Activated naive CD8-positive, alpha-beta T cell treated with anti-CD3 and anti-CD28 coated beads, Interleukin-2, amount 50 U/mL, for 24 hours (primary cell): ENCODE measurements at regions not wholly inside any gene's neighbourhood (a gene's known extent, or its start where the extent isn't known, plus 50 kb on each side); places are given as distances from the start of the nearest gene placed in this dataset.

Experiments used
- ATAC-seq: fragments of 150-1000 bp; cut with Tn5 transposase; one replicate; pipeline ENCODE4 v1.10.0; 2021
- DNase-seq: peaks from one replicate; pipeline ENCODE4 v3.0.0; 2021
- H3K27ac Mint-ChIP-seq: one replicate; pipeline ENCODE4 v1.8.0; 2021; ENCODE audit warnings: mild to moderate bottlenecking, mixed read lengths
- H3K27me3 Mint-ChIP-seq: one replicate; pipeline ENCODE4 v1.8.0; 2021; ENCODE audit warnings: mixed read lengths
- H3K36me3 Mint-ChIP-seq: one replicate; pipeline ENCODE4 v1.8.0; 2021; ENCODE audit warnings: low read depth, mixed read lengths
- H3K4me1 Mint-ChIP-seq: one replicate; pipeline ENCODE4 v1.8.0; 2021; ENCODE audit warnings: mixed read lengths
- H3K4me3 Mint-ChIP-seq: one replicate; pipeline ENCODE4 v1.8.0; 2021; ENCODE audit warnings: mild to moderate bottlenecking, moderate library complexity, mixed read lengths
- H3K9me3 Mint-ChIP-seq: one replicate; pipeline ENCODE4 v1.8.0; 2021; ENCODE audit warnings: mixed read lengths

- Mint-ChIP-seq H3K9me3 (no peaks in the 10 kb centered on the region), H3K4me3 (no peak overlapping the region), H3K36me3 (no peaks in the 10 kb centered on the region), H3K27me3 (peaks cover 1% of the 10 kb centered on the region), H3K4me1 (no peaks in the 10 kb centered on the region), H3K27ac (no peak overlapping the region)
- DNase-seq: no peak
- ATAC-seq: no peak
Measured at GRCh38 chr5:6907320-6907918, 194.2 kb downstream of the TENT4A start.

GRCh38 chr5:6909901-6910300 lies 196.7 kb downstream of the TENT4A start:
- Mint-ChIP-seq H3K27ac (no peak overlapping the region), H3K36me3 (no peaks in the 10 kb centered on the region), H3K4me3 (no peak overlapping the region), H3K27me3 (peaks cover 3% of the 10 kb centered on the region), H3K9me3 (no peaks in the 10 kb centered on the region), H3K4me1 (no peaks in the 10 kb centered on the region)
- DNase-seq: no peak
- ATAC-seq: no peak

- Mint-ChIP-seq H3K27ac (no peak overlapping the region), H3K36me3 (no peaks in the 10 kb centered on the region), H3K4me3 (no peak overlapping the region), H3K9me3 (no peaks in the 10 kb centered on the region), H3K27me3 (peaks cover 3% of the 10 kb centered on the region), H3K4me1 (no peaks in the 10 kb centered on the region)
- ATAC-seq (no peak), DNase-seq (no peak)
Measured at GRCh38 chr5:6910950-6911349, 197.7 kb downstream of the TENT4A start.

- H3K4me3 Mint-ChIP-seq: no peak overlapping the region
- H3K27ac Mint-ChIP-seq: no peak overlapping the region
- ATAC-seq (no peak), DNase-seq (no peak)
- peaks cover 2% of the 10 kb centered on the region for H3K27me3 Mint-ChIP-seq
- no peaks in the 10 kb centered on the region for H3K9me3 Mint-ChIP-seq
- H3K36me3 Mint-ChIP-seq: no peaks in the 10 kb centered on the region
- H3K4me1 Mint-ChIP-seq: no peaks in the 10 kb centered on the region
Measured at GRCh38 chr5:6914347-6914746, 201.1 kb downstream of the TENT4A start.

GRCh38 chr5:6915574-6915973 lies 202.3 kb downstream of the TENT4A start:
- no peak for ATAC-seq
- no peaks in the 10 kb centered on the region for H3K36me3 Mint-ChIP-seq
- no peaks in the 10 kb centered on the region for H3K9me3 Mint-ChIP-seq
- H3K4me1 Mint-ChIP-seq: no peaks in the 10 kb centered on the region
- no peak for DNase-seq
- no peak overlapping the region for H3K4me3 Mint-ChIP-seq
- peaks cover 2% of the 10 kb centered on the region for H3K27me3 Mint-ChIP-seq
- no peak overlapping the region for H3K27ac Mint-ChIP-seq

GRCh38 chr5:6918255-6918654 lies 205.0 kb downstream of the TENT4A start:
- Mint-ChIP-seq H3K4me1 (no peaks in the 10 kb centered on the region), H3K27ac (no peak overlapping the region), H3K36me3 (no peaks in the 10 kb centered on the region), H3K4me3 (no peak overlapping the region), H3K27me3 (peaks cover 2% of the 10 kb centered on the region), H3K9me3 (no peaks in the 10 kb centered on the region)
- ATAC-seq (no peak), DNase-seq (no peak)

GRCh38 chr5:6920628-6921256 lies 207.5 kb downstream of the TENT4A start:
- no peak for ATAC-seq
- Mint-ChIP-seq H3K27ac (no peak overlapping the region), H3K4me1 (no peaks in the 10 kb centered on the region), H3K9me3 (no peaks in the 10 kb centered on the region), H3K36me3 (no peaks in the 10 kb centered on the region), H3K27me3 (no peaks in the 10 kb centered on the region), H3K4me3 (no peak overlapping the region)
- no peak for DNase-seq

- Mint-ChIP-seq H3K36me3 (no peaks in the 10 kb centered on the region), H3K9me3 (no peaks in the 10 kb centered on the region), H3K4me3 (no peak overlapping the region), H3K4me1 (no peaks in the 10 kb centered on the region), H3K27me3 (no peaks in the 10 kb centered on the region), H3K27ac (no peak overlapping the region)
- DNase-seq: no peak
- no peak for ATAC-seq
Measured at GRCh38 chr5:6926491-6927038, 213.3 kb downstream of the TENT4A start.

GRCh38 chr5:6936031-6936430 lies 222.8 kb downstream of the TENT4A start:
- Mint-ChIP-seq H3K9me3 (peaks cover 5% of the 10 kb centered on the region), H3K4me3 (no peak overlapping the region), H3K4me1 (no peaks in the 10 kb centered on the region), H3K27ac (no peak overlapping the region), H3K36me3 (no peaks in the 10 kb centered on the region), H3K27me3 (peaks cover 3% of the 10 kb centered on the region)
- DNase-seq (no peak), ATAC-seq (no peak)

- no peaks in the 10 kb centered on the region for H3K36me3 Mint-ChIP-seq
Measured at GRCh38 chr5:6937677-6938076, 224.4 kb downstream of the TENT4A start.

GRCh38 chr5:6941631-6942030 lies 228.4 kb downstream of the TENT4A start:
- H3K27ac Mint-ChIP-seq: no peak overlapping the region
- no peaks in the 10 kb centered on the region for H3K27me3 Mint-ChIP-seq
- DNase-seq (no peak), ATAC-seq (no peak)
- no peaks in the 10 kb centered on the region for H3K4me1 Mint-ChIP-seq
- H3K36me3 Mint-ChIP-seq: no peaks in the 10 kb centered on the region
- peaks cover 5% of the 10 kb centered on the region for H3K9me3 Mint-ChIP-seq
- no peak overlapping the region for H3K4me3 Mint-ChIP-seq

More at GRCh38 chr5:6937677-6938076, 224.4 kb downstream of the TENT4A start:
- no peaks in the 10 kb centered on the region for H3K4me1 Mint-ChIP-seq
- ATAC-seq (no peak), DNase-seq (no peak)
- peaks cover 5% of the 10 kb centered on the region for H3K9me3 Mint-ChIP-seq
- no peak overlapping the region for H3K4me3 Mint-ChIP-seq
- no peak overlapping the region for H3K27ac Mint-ChIP-seq
- H3K27me3 Mint-ChIP-seq: peaks cover 3% of the 10 kb centered on the region

GRCh38 chr5:6943197-6944112 lies 230.2 kb downstream of the TENT4A start:
- no peaks in the 10 kb centered on the region for H3K4me1 Mint-ChIP-seq
- H3K36me3 Mint-ChIP-seq: no peaks in the 10 kb centered on the region
- DNase-seq (no peak), ATAC-seq (no peak)
- H3K27ac Mint-ChIP-seq: no peak overlapping the region
- peaks cover 5% of the 10 kb centered on the region for H3K9me3 Mint-ChIP-seq
- no peak overlapping the region for H3K4me3 Mint-ChIP-seq
- no peaks in the 10 kb centered on the region for H3K27me3 Mint-ChIP-seq

GRCh38 chr5:6948562-6948961 lies 235.3 kb downstream of the TENT4A start:
- Mint-ChIP-seq H3K27ac (no peak overlapping the region), H3K4me1 (no peaks in the 10 kb centered on the region), H3K4me3 (no peak overlapping the region), H3K36me3 (no peaks in the 10 kb centered on the region), H3K27me3 (peaks cover 2% of the 10 kb centered on the region), H3K9me3 (no peaks in the 10 kb centered on the region)
- DNase-seq (no peak), ATAC-seq (no peak)

GRCh38 chr5:6949230-6949629 lies 236.0 kb downstream of the TENT4A start:
- no peak overlapping the region for H3K27ac Mint-ChIP-seq
- no peak for ATAC-seq
- no peaks in the 10 kb centered on the region for H3K36me3 Mint-ChIP-seq
- H3K27me3 Mint-ChIP-seq: peaks cover 2% of the 10 kb centered on the region
- no peak overlapping the region for H3K4me3 Mint-ChIP-seq
- no peaks in the 10 kb centered on the region for H3K4me1 Mint-ChIP-seq
- no peak for DNase-seq
- no peaks in the 10 kb centered on the region for H3K9me3 Mint-ChIP-seq

GRCh38 chr5:6950250-6950649 lies 237.0 kb downstream of the TENT4A start:
- Mint-ChIP-seq H3K27me3 (peaks cover 2% of the 10 kb centered on the region), H3K4me1 (no peaks in the 10 kb centered on the region), H3K9me3 (no peaks in the 10 kb centered on the region), H3K36me3 (no peaks in the 10 kb centered on the region), H3K27ac (no peak overlapping the region), H3K4me3 (no peak overlapping the region)
- DNase-seq (no peak), ATAC-seq (no peak)
